ENCODE measurements at regions not wholly inside any gene's neighbourhood (a gene's known extent, or its start where the extent isn't known, plus 50 kb on each side); places are given as distances from the start of the nearest gene placed in this dataset.

DNA sequence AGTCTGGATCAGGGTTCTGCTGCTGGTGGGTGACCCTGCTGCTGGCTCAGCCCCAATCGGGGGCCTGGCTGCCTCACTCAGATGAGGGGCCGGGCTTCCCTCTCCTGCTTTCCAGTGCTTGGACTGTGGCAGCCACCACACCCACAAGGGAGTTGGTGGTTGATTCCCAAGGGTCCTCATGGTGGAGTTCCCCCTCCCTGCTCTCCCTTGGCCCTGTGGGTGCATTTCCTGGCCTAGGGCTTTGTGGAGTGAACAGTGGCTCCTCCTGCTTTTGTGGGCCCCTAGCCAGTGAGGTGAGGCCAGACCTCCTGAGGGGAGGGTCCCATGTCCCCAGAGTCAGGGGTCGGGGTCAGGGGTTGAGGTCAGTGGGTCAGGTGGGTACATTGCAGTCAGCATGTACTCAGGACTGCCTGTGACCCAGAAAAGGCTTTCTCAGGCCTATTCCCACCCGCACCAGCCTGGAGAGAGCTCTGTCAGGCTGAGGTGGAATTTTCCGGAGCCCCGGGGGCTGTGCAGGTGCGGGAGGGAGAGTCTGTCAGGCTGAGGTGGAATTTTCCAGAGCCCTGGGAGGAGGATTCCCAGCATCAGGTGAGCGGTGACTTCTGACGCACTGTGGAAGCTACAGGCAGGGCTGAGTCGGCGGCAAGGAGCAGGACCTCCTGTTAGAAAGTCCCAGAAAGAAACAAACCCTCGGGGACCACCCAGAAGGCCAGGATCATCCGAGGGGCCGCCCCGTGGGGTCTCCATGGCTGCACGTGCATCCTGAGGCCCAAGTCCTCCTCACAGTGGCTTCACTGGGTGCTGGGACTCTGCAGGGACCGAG lies 94.4 kb upstream of the INSIG1 start:
- no peak for TF ChIP-seq POLR2A (IDR thresholded peaks at IDR 0.05; ENCODE audit: low read length)
- no peak for TF ChIP-seq GATA1 (IDR thresholded peaks at IDR 0.05; ENCODE audit: low read depth, low read length)

All from erythroblast (primary cell).